Breast epithelium (tissue), 4 donors: ENCODE measurements at regions not wholly inside any gene's neighbourhood (a gene's known extent, or its start where the extent isn't known, plus 50 kb on each side); places are given as distances from the start of the nearest gene placed in this dataset.

Source experiments
- DNase-seq, 2 donors: peaks; one replicate each; pipeline ENCODE4 v3.0.0-alpha.2; 2019; ENCODE audit warnings: low spot score in 2 of 2
- H3K27ac ChIP-seq, 2 donors: fragments of 200-600 bp; sonication (generic) in 1 of 2; one replicate each; pipeline ENCODE4 v1.5.1; 2016 to 2019; ENCODE audit warnings: mild to moderate bottlenecking in 1 of 2
- H3K27me3 ChIP-seq, 2 donors: fragments of 200-600 bp; sonication (generic) in 1 of 2; one replicate each; pipeline versions ENCODE4 v1.5.1 to v1.6.0; 2017 to 2019; ENCODE audit warnings: control low read depth in 1 of 2, mild to moderate bottlenecking in 1 of 2
- H3K36me3 ChIP-seq: fragments of 200-600 bp; one replicate; pipeline ENCODE4 v1.5.1; 2019
- H3K4me1 ChIP-seq, 2 donors: fragments of 200-600 bp; sonication (generic); one replicate each; pipeline ENCODE4 v1.5.1; 2016 to 2019; ENCODE audit warnings: control low read depth in 1 of 2
- H3K4me3 ChIP-seq, 3 donors: fragments of 200-600 bp; sonication (generic); 1 replicate in 2 of 3; 2 replicates in 1 of 3; pipeline ENCODE4 v1.5.1; 2016 to 2019; ENCODE audit warnings: mild to moderate bottlenecking in 3 of 3, moderate library complexity in 2 of 3
- H3K9me3 ChIP-seq, 2 donors: fragments of 200-600 bp; sonication (generic) in 1 of 2; one replicate each; pipeline ENCODE4 v1.5.1; 2016 to 2019; ENCODE audit warnings: control low read depth in 1 of 2
- POLR2A ChIP-seq: fragments of 450-650 bp; IDR thresholded peaks from one replicate; pipeline ENCODE4 v1.6.1; 2016; ENCODE audit warnings: antibody characterized with exemption, mild to moderate bottlenecking, moderate library complexity
- POLR2AphosphoS5 ChIP-seq, 3 donors: sonication (generic); formaldehyde crosslinking; IDR thresholded peaks; one replicate each; pipeline ENCODE4 v1.6.1; 2017; ENCODE audit warnings: antibody characterized with exemption in 3 of 3
- intact Hi-C: fragments of 100-400 bp; cut with DNase I; formaldehyde crosslinking; loops from one replicate; pipeline ENCODE4 v1.15.1; 2023; ENCODE audit warnings: low total_unique reads
- TF ChIP-seq, protein P1 (sequence below), 3 donors: fragments of 450-650 bp; IDR thresholded peaks; one replicate each; pipeline ENCODE4 v1.5.1; 2016 to 2017; ENCODE audit warnings: antibody characterized with exemption in 3 of 3, mild to moderate bottlenecking in 3 of 3, moderate library complexity in 3 of 3

DNA sequence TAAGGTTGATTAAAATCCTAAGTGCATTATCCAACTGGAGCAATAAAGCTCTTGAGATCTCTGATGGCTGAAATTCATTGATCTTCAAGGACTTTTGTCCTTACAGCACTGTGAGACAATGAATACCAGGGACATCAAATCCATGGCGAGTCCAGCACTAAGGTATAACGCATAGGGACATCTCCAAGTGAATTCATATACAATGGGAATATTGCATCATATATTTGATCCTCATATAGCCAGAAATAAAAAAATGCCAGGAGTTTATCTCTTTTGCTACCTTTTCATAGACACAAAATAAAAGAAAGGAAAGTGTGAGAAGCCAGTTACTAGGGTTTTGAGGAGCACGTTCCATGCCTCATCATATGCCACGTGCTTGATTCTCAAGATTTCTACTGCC, 112.5 kb upstream of the CDH13 start:
- DNase-seq, result no peak
- TF ChIP-seq, protein P1, sequence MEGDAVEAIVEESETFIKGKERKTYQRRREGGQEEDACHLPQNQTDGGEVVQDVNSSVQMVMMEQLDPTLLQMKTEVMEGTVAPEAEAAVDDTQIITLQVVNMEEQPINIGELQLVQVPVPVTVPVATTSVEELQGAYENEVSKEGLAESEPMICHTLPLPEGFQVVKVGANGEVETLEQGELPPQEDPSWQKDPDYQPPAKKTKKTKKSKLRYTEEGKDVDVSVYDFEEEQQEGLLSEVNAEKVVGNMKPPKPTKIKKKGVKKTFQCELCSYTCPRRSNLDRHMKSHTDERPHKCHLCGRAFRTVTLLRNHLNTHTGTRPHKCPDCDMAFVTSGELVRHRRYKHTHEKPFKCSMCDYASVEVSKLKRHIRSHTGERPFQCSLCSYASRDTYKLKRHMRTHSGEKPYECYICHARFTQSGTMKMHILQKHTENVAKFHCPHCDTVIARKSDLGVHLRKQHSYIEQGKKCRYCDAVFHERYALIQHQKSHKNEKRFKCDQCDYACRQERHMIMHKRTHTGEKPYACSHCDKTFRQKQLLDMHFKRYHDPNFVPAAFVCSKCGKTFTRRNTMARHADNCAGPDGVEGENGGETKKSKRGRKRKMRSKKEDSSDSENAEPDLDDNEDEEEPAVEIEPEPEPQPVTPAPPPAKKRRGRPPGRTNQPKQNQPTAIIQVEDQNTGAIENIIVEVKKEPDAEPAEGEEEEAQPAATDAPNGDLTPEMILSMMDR (IDR thresholded peaks at IDR 0.05), result no peak
- no peak for TF ChIP-seq POLR2AphosphoS5 (IDR thresholded peaks at IDR 0.05)
- TF ChIP-seq POLR2A, result no peak
- H3K4me1 ChIP-seq, result no peaks in the 10 kb centered on the region
- intact Hi-C loops, result loop anchor here (5.0 kb wide), 1 partner anchor 337 kb away; no protein-coding TSS in a partner anchor
- H3K27me3 ChIP-seq, result no peaks in the 10 kb centered on the region
- H3K36me3 ChIP-seq, result no peaks in the 10 kb centered on the region
- no peaks in the 10 kb centered on the region for H3K9me3 ChIP-seq
- H3K27ac ChIP-seq, result no peak overlapping the region
- no peak overlapping the region for H3K4me3 ChIP-seq

DNA sequence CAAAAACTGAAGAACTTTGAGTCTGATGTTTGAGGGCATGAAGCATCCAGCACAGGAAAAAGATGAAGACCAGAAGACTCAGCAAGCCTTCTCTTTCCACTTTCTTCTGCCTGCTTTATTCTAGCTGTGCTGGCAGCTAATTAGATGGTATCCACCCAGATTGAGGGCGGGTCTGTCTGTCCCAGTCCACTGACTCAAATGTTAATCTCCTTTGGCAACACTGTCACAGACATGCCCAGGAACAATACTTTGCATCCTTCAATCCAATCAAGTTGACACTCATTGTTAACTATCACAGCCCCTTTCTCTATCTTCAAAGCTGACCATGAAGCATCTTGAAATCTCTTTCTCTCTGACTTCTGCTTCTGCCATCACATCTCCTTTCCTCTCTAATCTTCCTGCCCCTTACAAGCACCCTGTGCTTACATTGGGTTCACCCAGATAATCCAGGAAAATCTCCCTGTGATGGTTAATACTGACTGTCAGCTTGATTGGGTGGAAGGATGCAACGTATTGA, 115.9 kb upstream of the CDH13 start:
- Histone ChIP-seq H3K27me3 (no peaks in the 10 kb centered on the region), H3K4me1 (no peaks in the 10 kb centered on the region), H3K36me3 (no peaks in the 10 kb centered on the region), H3K4me3 (no peak overlapping the region), H3K27ac (no peak overlapping the region), H3K9me3 (peaks cover 0 to 11% of the 10 kb centered on the region in 2 donors)
- TF ChIP-seq, protein P1 (IDR thresholded peaks at IDR 0.05), result no peak
- TF ChIP-seq POLR2AphosphoS5 (IDR thresholded peaks at IDR 0.05) (no peak), POLR2A (no peak)
- intact Hi-C loops, result loop anchor here (5.0 kb wide), 1 partner anchor 334 kb away; no protein-coding TSS in a partner anchor
- no peak for DNase-seq

DNA sequence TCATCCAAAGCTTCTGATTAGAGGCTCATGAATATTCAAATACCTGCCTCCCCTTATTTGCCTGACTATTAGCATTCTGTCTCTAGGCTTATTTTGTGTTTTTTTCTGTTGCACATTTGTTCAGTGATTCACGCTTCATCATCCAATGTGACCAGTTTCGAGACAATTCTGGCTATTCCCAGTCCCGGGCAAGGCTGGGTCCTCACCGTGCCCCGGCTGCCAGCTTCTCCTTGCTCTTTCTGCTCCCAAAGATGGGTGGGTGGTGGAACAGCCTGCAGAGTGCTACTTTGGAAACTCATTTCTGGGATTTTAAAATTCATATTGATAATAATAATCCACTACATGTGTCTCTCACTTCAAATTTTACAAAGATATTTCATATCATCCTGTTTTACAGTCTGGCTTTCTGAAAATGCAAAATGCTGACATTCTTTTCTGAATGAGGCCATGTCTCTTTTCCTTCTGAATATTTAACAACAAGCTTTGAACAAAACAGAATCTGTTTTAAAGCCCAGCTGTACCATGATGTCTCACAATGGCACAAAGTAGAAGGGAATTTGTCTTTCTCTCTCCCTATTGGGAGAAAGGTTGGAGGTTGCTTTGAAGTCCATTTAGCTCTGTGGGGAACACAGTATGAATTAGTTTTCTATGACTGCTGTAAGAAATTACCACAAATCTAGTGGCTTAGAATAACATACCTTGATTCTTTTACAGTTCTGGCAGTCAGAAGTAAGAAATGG, 116.9 kb upstream of the CDH13 start:
- intact Hi-C loops, result loop anchor here (5.0 kb wide), 1 partner anchor 333 kb away; no protein-coding TSS in a partner anchor
- no peak for DNase-seq
- TF ChIP-seq, protein P1 (IDR thresholded peaks at IDR 0.05), result no peak
- no peak for TF ChIP-seq POLR2AphosphoS5 (IDR thresholded peaks at IDR 0.05)
- Histone ChIP-seq H3K36me3 (no peaks in the 10 kb centered on the region), H3K27ac (no peak overlapping the region), H3K27me3 (no peaks in the 10 kb centered on the region), H3K4me3 (no peak overlapping the region), H3K9me3 (peaks cover 0 to 11% of the 10 kb centered on the region in 2 donors), H3K4me1 (no peaks in the 10 kb centered on the region)

DNA sequence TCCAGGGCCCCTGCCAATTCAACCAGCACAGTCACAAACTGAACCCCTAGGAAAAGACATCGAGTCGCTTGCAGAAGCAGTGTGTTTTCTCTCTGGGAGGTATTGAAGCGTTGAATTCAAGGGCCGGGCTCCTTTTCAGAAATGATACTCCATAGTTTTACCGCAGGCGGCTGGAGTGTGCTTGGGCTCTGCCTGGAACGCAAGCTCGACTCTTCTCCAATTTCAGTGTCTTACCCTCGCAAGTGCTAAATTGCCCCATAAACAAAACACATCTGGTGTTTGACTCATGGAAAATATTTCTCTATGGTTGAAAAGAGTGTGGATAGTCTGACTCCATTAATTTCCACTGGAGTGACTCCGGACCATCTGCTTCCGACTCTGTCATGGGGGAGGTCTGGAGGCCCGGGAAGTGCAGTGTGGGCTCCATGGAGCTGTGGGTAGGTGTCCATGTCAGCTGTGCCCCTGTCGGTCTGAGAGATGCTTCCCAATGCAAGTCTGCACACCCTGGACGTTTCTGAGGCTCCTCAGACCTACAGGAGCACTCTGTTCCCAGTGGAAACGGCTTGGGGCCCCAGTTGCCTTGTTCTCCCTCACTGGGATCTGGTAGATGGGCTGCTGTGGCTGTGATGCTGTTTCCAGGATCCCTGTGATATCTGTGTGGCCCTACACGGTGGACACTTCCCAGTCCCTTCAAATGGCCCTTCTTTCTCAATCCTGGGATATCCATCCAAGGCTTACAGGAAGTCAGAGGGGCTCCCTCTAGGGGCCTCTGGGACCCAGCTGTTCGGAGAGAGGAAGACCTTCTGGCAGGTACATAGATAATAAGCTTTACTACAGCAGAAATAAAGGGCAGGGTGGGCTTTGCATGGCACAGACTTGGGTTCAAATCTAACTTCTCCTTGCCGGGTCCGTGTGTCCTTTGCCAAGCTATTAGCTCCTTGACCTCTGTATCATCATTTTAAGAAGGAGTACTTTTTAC, 119.8 kb upstream of the CDH13 start:
- Histone ChIP-seq H3K9me3 (peaks cover 0 to 11% of the 10 kb centered on the region in 2 donors), H3K4me1 (no peaks in the 10 kb centered on the region), H3K27me3 (no peaks in the 10 kb centered on the region), H3K36me3 (no peaks in the 10 kb centered on the region), H3K4me3 (no peak overlapping the region), H3K27ac (no peak overlapping the region)
- intact Hi-C loops, result no loop called here
- DNase-seq, result no peak
- TF ChIP-seq, protein P1 (IDR thresholded peaks at IDR 0.05), result no peak
- TF ChIP-seq POLR2A (no peak), POLR2AphosphoS5 (IDR thresholded peaks at IDR 0.05) (no peak)
